ENCODE measurements at regions not wholly inside any gene's neighbourhood (a gene's known extent, or its start where the extent isn't known, plus 50 kb on each side); places are given as distances from the start of the nearest gene placed in this dataset.

DNA sequence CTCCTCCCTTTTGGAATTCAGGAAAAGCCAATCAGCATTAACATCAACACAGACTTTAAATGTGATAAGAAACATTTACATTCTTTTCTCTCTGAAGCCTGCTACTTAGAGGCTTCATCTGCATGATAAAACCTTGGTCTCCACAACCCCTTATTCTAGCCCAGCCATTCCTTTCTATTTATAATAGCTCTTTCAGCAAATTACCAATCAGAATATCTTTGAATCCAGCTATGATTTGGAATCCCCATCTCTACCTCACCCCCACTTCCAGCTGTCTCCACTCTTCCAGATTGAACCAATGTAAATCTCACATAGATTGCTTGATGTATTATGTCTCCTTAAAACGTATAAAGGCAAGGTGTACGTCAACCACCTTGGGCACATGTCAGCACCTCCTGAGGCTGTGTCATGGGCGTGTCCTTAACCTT is 139.7 kb downstream of the TUSC7 start:
- DNase-seq: no peak

DNA sequence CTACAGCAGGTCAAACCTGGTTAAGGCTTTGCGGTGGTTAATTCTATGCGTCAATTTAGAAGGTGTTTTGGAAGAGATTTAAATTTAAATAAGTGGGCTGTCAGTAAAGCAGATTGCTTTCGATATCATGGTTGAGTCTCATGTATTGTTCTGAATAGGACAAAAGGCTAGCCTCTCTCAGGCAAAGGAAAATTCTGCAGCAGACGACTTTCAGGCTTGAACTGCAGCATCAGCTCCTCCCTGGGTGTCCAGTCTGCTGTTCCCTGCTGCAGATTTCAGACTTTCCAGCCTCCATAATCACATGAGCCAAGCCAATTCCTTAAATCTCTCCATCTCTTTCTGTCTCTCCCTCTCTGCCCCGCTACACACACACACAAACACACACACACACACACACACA is 143.2 kb downstream of the TUSC7 start:
- DNase-seq: no peak

DNA sequence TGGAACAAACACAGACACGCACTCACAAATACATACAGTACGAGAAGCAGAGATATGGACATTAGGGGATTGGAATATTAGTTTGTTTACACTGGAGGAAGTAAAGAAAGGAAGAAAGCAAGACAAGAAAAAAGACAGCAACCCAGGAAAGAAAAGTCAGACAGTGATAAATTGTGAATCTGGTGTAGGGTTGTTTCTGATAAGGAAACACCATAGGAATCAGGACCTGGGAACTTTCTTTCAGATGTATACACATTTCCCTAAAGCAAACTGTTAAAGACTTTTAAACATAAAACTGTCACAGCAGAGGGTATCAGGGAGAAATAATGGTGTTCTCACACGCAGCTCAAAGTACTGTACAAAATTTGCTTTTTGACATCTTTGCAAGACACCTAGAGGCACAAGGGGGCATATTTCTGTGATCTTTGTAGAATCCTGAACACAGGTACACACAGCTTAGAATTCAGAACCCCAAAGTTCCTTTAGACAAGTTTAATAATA is 153.7 kb downstream of the TUSC7 start:
- DNase-seq: peak in 1 of 2 experiments; percentile 3

DNA sequence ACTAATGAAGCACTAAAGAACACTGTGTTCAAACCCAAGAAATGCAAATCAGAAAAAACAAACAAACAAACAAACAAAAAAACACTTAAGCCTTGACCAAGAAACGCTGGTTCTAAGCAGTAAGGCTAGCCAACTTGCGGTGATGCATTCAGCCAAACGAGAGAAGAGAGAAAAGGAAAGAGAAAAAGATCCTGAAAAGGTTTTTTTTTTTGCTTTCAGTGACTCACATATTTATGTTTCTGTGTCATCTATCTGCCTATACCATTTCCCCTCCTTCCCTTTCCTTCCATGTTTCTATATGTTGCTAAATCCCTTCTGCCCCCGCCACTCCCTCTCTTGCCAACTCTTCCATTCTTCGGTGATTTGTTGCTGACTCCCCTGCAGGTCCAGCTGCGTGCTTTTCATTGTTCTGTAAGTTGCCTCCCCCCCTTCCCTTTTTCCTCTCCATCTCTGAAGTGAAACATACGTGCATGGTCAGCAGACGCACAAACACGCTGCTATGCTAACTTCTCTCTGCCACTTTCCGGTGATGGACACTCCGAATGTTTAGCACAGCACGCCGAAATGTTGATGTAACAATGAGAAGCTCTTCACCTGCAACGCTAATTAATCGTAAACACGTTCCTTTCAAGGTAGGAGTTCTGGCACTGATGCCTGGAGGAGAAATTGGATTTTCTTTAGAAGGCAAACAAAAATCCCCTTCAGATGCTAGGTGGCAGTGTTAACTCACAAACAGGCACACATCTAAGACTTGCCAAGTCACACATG is 154.4 kb downstream of the TUSC7 start:
- DNase-seq: peak; percentile 74 to 79

- DNase-seq: no peak
These were observed 155.0 kb downstream of the TUSC7 start for GRCh38 chr3:116864590-116864927.

GRCh38 chr3:116870379-116870778 is 160.8 kb downstream of the TUSC7 start:
- no peak for DNase-seq

DNA sequence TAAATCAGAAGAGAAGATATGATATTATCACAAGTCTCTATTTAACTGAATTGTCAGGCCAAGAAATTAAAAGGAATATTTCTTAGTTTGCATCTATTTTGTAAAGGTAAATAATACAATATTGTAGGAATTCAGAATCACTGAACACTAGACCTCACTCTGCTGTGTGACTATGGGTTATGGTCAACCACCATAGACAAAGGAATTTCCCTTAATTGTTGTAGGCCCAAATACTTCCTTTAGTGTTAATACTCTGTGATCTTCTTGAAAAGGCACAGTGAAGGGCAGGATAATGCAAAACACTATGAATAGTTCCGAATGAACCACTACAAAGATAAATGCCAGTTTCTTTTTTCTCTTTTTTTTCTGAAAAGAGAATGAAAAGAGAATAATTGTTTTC is 162.3 kb downstream of the TUSC7 start:
- DNase-seq: no peak

- DNase-seq: no peak
These were observed 163.1 kb downstream of the TUSC7 start for GRCh38 chr3:116872688-116873087.

- no peak for DNase-seq
These were observed 163.6 kb downstream of the TUSC7 start for GRCh38 chr3:116873142-116873541.

DNA sequence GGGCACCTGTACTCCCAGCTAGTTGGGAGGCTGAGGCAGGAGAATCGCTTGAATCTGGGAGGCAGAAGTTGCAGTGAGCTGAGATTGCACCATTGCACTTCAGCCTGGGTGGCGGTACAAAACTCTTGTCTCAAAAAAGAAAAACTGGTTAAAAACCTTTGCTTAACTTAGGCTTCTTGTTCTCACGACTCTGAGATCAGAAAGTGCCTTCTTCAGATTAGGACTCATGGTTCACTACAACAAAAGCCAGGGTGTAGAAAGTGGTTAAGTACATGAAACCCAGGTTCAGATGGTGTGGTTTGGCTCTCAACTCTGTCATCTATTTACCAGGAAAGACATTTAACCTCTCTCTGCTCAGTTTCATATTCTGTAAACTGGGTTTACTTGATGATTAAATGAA is 168.4 kb downstream of the TUSC7 start:
- DNase-seq: no peak

- no peak for DNase-seq
These were observed 176.8 kb downstream of the TUSC7 start for GRCh38 chr3:116886202-116886893.

- DNase-seq: no peak
These were observed 186.5 kb downstream of the TUSC7 start for GRCh38 chr3:116896116-116896515.

DNA sequence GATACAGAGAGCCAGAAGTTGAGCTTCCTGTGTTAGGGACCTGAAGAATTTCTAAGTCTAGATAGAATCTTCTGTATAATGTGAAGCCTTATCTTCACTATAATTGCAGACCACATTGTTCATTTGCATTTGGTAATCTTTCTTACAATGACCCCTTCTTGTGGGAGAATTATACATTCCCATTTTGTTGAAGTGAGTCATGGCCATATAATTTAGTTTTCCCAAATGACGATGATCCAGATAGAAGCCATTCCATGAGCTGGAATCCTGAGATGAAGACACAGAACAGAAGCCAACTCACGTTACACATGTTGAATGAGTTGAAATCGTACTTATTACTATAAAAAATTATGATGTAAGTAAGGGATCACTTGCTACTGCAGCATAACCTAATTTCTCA is 187.8 kb downstream of the TUSC7 start:
- no peak for DNase-seq

DNA sequence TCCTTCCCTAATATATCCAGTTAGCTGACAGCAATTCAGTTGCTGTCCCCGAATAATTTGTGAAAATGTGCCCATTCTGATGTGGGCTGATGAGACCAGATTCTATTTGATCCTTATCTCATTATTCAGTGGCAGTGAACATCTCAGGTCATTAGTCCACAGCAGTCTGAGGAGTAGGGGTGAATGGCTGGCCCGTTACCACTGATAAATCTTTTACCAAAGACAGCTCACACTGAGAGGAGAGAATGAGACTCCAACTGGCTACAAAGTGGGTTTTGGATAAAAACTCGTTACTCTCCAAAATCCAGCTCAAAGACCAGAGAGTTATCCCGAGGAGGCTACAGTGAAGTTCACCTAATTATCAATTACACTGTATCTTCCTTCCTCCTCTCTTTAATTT is 189.7 kb downstream of the TUSC7 start:
- no peak for DNase-seq

DNA sequence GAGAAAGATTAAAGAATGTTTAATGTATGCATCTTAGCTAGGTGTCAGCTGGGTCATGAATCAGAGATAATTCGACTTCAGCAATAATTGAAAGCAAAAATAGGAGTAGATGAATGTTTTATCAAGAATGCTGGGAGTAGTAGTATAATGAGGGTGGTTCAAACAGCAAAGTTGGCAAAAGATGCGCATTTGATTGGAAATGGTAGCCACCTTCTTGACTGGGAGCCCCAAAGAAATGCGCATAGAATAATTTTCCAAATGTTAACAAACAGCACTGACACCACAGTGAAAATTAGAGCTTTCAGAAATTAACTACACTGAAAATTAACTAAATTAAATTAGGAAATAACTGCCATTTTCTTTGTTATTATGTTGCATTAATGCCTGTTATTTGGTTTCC is 195.8 kb downstream of the TUSC7 start:
- DNase-seq: no peak

DNA sequence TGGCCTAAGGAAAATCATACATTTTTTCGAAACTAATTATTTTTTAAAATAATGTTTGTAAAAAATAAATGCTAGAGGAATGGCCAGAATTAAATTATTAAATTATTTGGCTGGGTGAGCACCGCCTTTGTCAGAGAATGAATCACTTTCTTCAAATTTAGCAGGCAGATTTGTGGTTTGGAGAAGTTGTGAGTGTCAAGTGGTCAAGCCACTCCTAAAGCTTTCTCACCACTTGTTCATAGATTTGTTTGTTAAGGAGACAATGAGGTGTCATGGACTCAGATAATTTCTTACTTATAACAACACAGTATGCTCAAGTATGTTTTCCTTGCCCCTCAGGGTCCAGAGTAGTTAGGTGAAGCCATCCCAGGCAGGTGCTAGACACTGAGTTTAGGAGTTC is 196.2 kb downstream of the TUSC7 start:
- no peak for DNase-seq

DNA sequence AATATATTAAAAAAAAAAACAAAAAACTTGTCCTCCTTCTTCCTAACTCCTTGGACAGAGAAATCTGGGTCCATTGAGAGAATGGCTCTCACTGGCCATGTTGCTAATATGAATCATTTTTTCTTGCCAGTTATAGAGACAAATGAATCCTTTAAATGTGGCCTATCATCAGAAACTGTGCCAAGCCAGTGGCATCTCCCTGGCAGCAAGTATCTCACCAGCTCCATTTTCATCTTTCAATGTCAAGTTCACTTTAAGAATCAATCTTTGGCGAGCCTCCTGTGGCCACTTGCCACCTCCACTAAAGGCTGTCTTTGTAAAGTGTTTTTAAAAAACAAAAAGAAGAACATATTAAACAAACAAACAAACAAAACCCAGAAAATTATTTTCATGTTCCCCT is 202.5 kb downstream of the TUSC7 start:
- no peak for DNase-seq

DNA sequence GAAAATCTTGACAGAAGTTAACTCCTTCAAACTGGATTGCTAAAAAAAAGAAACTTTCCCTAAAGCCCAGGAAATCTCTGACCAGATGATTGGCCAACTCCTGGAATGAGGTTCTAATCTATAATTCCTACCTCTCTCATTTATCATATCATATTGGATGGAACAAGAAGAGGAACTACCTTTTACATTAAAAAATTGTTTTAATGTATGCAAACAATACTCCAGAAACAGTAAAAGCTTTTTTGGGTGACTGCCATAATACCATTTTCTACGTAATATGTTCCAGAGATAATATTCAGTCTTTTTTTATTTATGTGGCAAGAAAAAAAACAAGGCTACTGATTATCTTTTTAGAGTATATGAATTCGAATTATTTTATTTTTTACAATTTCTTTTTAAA is 204.4 kb downstream of the TUSC7 start:
- no peak for DNase-seq

GRCh38 chr3:116916836-116917235 is 207.3 kb downstream of the TUSC7 start:
- no peak for DNase-seq

- peak; percentile 11 to 21 for DNase-seq
These were observed 211.4 kb downstream of the TUSC7 start for GRCh38 chr3:116920826-116921610.

DNA sequence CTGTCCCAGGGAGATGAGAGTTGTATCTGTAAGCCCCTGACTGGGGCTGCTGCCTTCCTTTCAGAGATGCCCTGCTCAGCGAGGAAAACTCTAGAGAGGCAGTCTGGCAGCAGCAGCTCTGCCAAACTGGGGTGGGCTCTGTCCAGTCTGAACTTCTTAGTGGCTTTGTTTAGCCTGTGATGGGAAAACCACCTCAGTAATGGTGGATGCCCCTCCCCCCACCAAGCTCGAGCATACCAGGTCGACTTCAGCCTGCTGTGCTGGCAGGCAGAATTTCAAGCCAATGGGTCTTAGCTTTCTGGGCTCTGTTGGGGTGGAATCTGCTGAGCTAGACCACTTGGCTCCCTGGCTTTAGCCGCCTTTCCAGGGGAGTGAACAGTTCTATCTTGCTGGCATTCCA is 218.3 kb downstream of the TUSC7 start:
- no peak for DNase-seq

DNA sequence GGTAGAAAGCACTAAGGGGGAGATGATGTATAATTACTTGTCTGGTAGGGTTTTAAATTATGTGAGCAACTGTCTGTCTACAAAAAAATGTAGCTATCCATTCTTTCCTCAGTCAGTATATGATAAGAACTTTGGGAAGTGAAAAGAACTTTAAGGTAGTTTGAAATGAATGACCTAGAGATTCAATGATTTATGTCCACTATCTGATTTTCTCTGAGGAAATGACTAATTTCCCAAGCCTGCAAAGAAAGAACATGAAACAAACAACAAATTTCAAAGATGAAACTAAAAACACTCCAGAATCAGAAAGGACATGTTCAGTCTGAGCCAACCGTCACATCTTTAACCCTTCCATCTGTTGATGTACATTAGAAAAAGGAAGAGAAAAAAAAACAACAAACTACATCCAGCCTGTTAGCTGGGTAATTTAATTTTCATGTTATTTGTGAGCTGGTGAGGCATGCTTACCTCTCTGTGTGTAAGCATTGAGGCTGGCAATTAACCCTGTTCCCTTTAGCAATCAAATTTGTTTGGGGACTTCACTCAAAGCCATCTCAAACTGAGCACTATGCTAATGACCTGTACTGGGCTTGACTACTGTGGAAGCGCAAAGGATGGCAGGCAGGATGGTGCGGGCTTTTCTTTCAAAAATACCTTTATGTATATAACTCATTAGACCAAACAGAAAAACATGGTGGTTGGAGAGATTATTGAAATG is 220.1 kb downstream of the TUSC7 start:
- DNase-seq: no peak

- DNase-seq: no peak
These were observed 221.2 kb downstream of the TUSC7 start for GRCh38 chr3:116930786-116931185.
